ENCODE measurements at regions not wholly inside any gene's neighbourhood (a gene's known extent, or its start where the extent isn't known, plus 50 kb on each side); places are given as distances from the start of the nearest gene placed in this dataset.

DNA sequence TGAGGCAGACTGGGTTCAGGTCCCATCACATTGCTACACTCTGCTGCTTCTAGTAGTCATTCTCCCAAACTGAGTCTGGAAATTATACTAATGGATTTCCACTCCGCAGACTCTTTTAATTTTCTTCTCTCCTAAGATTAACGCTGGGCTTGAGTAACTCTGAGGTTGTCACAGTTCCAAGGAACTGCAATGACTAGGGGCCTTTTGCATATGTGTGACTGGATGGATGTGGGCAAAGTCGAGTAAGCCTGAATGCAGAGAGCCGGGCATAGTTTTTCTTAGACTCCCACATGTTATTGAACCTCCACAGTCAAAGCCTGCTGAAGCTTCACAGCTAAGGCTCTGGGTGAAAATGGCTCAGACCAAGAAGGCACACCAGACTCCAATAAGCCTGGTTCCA lies 160.9 kb upstream of the PROX1 start:
- peaks cover 0 to 5% (median 0%) of the 10 kb centered on the region in 7 donors for H3K9me3 Mint-ChIP-seq
- no peaks in the 10 kb centered on the region for H3K27me3 ChIP-seq (ENCODE audit: control insufficient read depth in 2 of 2, insufficient read depth in 2 of 2, low read length in 2 of 2)
- 83% methylated on average over 1 of the region's 4 CpGs for WGBS (ENCODE audit: insufficient coverage)

DNA sequence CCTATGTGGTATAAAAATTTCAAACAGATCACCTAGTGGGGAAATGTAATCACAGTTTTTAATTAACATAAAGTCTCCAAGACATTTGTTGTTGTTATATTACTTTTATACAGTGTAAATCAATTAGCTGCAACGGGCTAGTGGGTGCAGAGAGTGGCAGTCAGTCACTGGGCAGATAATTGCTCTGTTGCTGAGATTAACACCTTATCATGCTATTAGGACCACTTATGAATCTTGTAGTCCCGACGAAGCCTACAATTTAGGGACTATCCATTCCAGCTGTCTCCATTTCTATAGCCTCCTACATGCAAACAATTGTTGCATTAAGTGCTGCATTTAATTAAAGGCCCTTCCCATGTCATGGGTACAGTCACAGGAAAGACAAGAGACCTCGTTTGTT lies 158.9 kb upstream of the PROX1 start:
- H3K9ac ChIP-seq (ENCODE audit: insufficient read depth, low read length, poor library complexity, severe bottlenecking) = no peak overlapping the region
- no peaks in the 10 kb centered on the region for H3K36me3 ChIP-seq (replicated peaks in 1 of 2; ENCODE audit: control insufficient read depth in 1 of 2, insufficient read depth in 2 of 2, low read length in 2 of 2)
- H3K4me3 Mint-ChIP-seq = no peak overlapping the region
- no peak overlapping the region for H3K4me2 ChIP-seq (replicated peaks; ENCODE audit: extremely low read depth, low read length, poor library complexity, severe bottlenecking)
- H3K27me3 ChIP-seq (ENCODE audit: control insufficient read depth in 2 of 2, insufficient read depth in 2 of 2, low read length in 2 of 2) = no peaks in the 10 kb centered on the region
- no peaks in the 10 kb centered on the region for H3K36me3 Mint-ChIP-seq
- no peak overlapping the region for H2AFZ ChIP-seq (ENCODE audit: insufficient read depth, low read depth, low read length, poor library complexity, severe bottlenecking)
- H3K4me1 ChIP-seq (ENCODE audit: control insufficient read depth in 1 of 2, insufficient read depth in 2 of 2, low read length in 2 of 2) = no peaks in the 10 kb centered on the region
- no peak overlapping the region for H3K27ac Mint-ChIP-seq
- H3K79me2 ChIP-seq (ENCODE audit: insufficient read depth, low read length) = no peaks in the 10 kb centered on the region
- no peaks in the 10 kb centered on the region for H3K4me1 Mint-ChIP-seq
- WGBS (ENCODE audit: insufficient coverage) = 73% methylated on average over 3 of the region's 4 CpGs
- H3K9me3 ChIP-seq (replicated peaks in 1 of 2; ENCODE audit: control insufficient read depth in 1 of 2, insufficient read depth in 1 of 2, low read length in 2 of 2) = no peaks in the 10 kb centered on the region
- no peak overlapping the region for H3K27ac ChIP-seq (ENCODE audit: low read depth in 1 of 2, low read length in 2 of 2)
- no peak overlapping the region for H3K4me3 ChIP-seq (replicated peaks in 1 of 3; ENCODE audit: low read depth in 2 of 3, low read length in 3 of 3)
- H4K20me1 ChIP-seq (ENCODE audit: insufficient read depth, low read length) = no peaks in the 10 kb centered on the region
- intact Hi-C loops (cut with micrococcal nuclease) = no loop called here
- H3K27me3 Mint-ChIP-seq (ENCODE audit: low read depth in 3 of 3) = peaks cover 0 to 2% (median 0%) of the 10 kb centered on the region in 3 donors
- DNase-seq = no peak
- TF ChIP-seq, protein P1, sequence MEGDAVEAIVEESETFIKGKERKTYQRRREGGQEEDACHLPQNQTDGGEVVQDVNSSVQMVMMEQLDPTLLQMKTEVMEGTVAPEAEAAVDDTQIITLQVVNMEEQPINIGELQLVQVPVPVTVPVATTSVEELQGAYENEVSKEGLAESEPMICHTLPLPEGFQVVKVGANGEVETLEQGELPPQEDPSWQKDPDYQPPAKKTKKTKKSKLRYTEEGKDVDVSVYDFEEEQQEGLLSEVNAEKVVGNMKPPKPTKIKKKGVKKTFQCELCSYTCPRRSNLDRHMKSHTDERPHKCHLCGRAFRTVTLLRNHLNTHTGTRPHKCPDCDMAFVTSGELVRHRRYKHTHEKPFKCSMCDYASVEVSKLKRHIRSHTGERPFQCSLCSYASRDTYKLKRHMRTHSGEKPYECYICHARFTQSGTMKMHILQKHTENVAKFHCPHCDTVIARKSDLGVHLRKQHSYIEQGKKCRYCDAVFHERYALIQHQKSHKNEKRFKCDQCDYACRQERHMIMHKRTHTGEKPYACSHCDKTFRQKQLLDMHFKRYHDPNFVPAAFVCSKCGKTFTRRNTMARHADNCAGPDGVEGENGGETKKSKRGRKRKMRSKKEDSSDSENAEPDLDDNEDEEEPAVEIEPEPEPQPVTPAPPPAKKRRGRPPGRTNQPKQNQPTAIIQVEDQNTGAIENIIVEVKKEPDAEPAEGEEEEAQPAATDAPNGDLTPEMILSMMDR (IDR thresholded peaks at IDR 0.05) = no peak
- peaks cover 0 to 5% (median 0%) of the 10 kb centered on the region in 7 donors for H3K9me3 Mint-ChIP-seq

More for the DNA sequence above, 160.9 kb upstream of the PROX1 start:
- no peaks in the 10 kb centered on the region for H3K79me2 ChIP-seq (ENCODE audit: insufficient read depth, low read length)
- H4K20me1 ChIP-seq (ENCODE audit: insufficient read depth, low read length) = no peaks in the 10 kb centered on the region
- no peaks in the 10 kb centered on the region for H3K4me1 ChIP-seq (ENCODE audit: control insufficient read depth in 1 of 2, insufficient read depth in 2 of 2, low read length in 2 of 2)
- H3K4me3 Mint-ChIP-seq = no peak overlapping the region
- H3K27ac Mint-ChIP-seq = no peak overlapping the region
- H3K4me3 ChIP-seq (replicated peaks in 1 of 3; ENCODE audit: low read depth in 2 of 3, low read length in 3 of 3) = no peak overlapping the region
- no peak overlapping the region for H3K4me2 ChIP-seq (replicated peaks; ENCODE audit: extremely low read depth, low read length, poor library complexity, severe bottlenecking)
- TF ChIP-seq, protein P1 (IDR thresholded peaks at IDR 0.05) = no peak
- H3K9me3 ChIP-seq (replicated peaks in 1 of 2; ENCODE audit: control insufficient read depth in 1 of 2, insufficient read depth in 1 of 2, low read length in 2 of 2) = no peaks in the 10 kb centered on the region
- H3K4me1 Mint-ChIP-seq = no peaks in the 10 kb centered on the region
- intact Hi-C loops (cut with micrococcal nuclease) = no loop called here
- peaks cover 0 to 2% (median 2%) of the 10 kb centered on the region in 3 donors for H3K27me3 Mint-ChIP-seq (ENCODE audit: low read depth in 3 of 3)
- H2AFZ ChIP-seq (ENCODE audit: insufficient read depth, low read depth, low read length, poor library complexity, severe bottlenecking) = no peak overlapping the region
- DNase-seq = no peak
- H3K27ac ChIP-seq (ENCODE audit: low read depth in 1 of 2, low read length in 2 of 2) = no peak overlapping the region
- no peaks in the 10 kb centered on the region for H3K36me3 ChIP-seq (replicated peaks in 1 of 2; ENCODE audit: control insufficient read depth in 1 of 2, insufficient read depth in 2 of 2, low read length in 2 of 2)
- no peaks in the 10 kb centered on the region for H3K36me3 Mint-ChIP-seq
- no peak overlapping the region for H3K9ac ChIP-seq (ENCODE audit: insufficient read depth, low read length, poor library complexity, severe bottlenecking)
